GM21381 (cell line): ENCODE measurements at regions not wholly inside any gene's neighbourhood (a gene's known extent, or its start where the extent isn't known, plus 50 kb on each side); places are given as distances from the start of the nearest gene placed in this dataset.

Experiments used
- ATAC-seq: cut with Tn5 transposase; IDR thresholded peaks from one replicate; pipeline ENCODE4 v1.9.1; 2021; ENCODE audit warnings: mild to moderate bottlenecking, moderate library complexity; ENCODE audit not compliant: unreplicated experiment

- ATAC-seq: no peak
These were observed 387.7 kb upstream of the PTGER4 start for GRCh38 chr5:40292006-40292405.

- no peak for ATAC-seq
These were observed 388.4 kb upstream of the PTGER4 start for GRCh38 chr5:40291338-40291737.

- ATAC-seq: no peak
These were observed 390.8 kb upstream of the PTGER4 start for GRCh38 chr5:40288800-40289485.

- ATAC-seq: no peak
These were observed 394.9 kb upstream of the PTGER4 start for GRCh38 chr5:40284863-40285262.

DNA sequence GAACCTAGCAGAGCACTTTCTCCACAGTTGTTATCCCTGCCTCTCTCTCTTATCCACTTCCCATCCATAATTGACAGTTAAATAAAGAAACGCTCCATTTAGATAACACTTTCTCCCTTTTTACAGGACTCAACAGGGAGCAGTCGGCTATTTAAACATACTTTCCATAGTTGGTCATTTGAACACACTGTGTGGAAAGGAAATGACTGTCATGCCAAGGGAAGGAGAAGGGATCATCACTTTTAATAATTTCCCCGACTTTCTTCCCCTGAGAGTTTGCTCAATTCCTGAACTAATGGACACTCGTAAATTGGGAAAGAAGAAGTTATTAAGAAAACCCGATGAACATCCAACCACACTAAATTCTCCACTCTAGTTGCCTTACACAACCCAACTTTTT, 400.8 kb upstream of the PTGER4 start:
- ATAC-seq: no peak

DNA sequence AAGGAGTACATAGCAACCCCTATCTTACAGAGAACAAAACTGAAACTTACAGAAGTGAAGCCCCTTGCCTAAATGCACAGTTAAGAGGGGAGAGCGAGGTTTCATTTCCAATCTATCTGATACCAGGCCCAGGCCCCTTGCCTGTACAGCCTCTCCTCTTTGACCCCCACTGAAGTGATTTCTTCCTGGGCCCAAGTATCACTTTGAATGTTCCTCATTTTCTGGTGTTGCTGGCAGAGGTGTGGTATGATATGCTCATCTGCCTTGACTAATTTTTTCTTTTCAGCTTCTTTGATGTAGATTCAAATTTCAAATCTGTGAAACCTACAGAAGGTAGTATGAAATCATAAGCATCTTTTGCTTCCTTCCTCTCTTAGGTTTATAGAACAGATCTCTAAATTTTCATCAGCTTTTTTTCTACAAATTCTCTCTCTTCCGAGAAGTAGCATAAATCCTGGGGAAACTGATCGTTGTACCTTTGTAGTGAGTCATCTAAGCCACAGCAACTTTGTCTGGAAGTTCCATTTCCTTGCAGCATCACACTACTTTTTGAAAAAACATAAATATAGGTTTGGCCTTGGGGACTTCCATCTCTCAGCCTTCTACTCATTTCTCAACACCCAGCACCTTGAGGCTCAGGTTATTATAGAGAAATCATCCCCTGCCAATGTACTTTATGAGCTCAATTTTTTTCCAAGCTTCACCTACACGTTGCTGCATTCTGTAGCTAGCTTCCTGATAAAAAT, 402.4 kb upstream of the PTGER4 start:
- ATAC-seq: peak; percentile 58

DNA sequence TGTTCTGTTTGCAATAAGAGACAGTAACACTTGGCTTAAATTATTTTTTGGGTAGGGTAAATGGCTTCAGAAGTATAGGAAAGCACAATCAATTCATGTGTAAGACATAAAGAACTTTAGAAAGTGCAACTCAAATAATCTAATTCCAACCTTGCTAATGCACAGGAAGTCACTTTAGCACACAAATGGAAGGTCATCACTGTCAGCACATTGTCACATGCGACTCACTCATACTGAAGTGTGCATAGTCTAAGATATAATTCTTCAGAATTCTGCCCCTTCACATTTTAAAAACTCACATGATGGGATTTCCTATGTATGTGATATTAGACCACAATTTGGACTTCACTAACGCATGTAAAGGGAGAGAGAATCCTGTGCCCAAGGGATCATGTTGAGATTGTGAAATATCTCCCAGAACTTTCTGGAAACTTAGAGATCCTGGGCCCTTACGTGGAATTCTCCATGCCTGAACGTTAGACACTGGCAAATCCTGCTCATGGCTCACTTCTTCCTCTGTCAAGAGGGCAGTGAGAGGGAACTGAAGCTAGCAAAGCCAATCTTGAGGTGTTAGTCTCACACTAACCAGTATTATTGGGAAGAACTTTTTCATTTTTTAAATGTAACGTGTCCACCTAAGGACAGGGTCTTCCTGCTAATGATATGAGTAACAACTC, 403.2 kb upstream of the PTGER4 start:
- ATAC-seq: peak; percentile 17

- no peak for ATAC-seq
These were observed 405.1 kb upstream of the PTGER4 start for GRCh38 chr5:40274568-40274967.

GRCh38 chr5:40273936-40274335, 405.8 kb upstream of the PTGER4 start:
- no peak for ATAC-seq

- ATAC-seq: no peak
These were observed 408.2 kb upstream of the PTGER4 start for GRCh38 chr5:40271476-40271875.

DNA sequence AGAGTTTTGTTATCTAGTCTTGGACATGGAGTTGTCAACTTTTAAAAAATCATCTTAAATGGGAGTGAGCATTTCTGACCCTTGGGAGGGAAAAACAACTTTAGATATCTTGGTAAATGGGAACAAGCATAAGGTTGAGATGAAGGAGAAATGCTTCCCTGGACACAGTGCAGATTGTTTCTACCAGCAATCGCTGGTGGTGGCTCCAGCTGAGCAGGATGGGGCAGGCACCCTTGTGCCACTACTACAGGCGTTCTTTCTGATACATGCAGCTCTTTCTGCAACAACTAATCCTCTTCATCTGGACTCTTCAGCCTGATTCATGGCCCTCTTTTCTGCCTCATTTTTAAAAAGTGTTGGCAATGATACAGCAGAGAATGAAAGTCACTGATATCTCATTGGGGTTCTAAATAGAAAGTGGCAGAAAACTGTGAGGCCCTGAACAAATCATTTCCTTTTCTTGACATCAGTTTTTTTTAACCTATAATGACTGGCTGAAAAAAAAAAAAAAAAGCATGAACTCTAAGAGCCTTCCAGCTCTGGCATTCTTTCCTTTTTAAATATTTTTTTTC, 409.4 kb upstream of the PTGER4 start:
- no peak for ATAC-seq

DNA sequence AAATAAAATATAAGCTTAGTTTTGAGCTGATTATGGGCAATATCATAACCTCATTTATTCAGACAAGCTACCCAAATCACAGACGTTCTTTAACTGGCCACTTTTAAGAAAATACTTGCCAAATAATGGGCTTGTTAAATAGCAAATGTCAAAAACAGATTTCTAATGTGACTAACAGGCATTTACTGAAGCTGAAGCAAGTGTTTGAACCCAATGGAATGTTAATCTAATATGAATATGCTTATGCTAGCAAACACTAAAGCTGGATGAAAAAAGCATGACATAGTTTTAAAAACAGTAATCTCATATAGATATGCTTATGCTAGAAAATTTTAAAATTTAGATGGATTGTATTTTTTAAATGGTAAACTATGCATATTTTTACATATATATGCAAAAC, 411.6 kb upstream of the PTGER4 start:
- ATAC-seq: no peak

DNA sequence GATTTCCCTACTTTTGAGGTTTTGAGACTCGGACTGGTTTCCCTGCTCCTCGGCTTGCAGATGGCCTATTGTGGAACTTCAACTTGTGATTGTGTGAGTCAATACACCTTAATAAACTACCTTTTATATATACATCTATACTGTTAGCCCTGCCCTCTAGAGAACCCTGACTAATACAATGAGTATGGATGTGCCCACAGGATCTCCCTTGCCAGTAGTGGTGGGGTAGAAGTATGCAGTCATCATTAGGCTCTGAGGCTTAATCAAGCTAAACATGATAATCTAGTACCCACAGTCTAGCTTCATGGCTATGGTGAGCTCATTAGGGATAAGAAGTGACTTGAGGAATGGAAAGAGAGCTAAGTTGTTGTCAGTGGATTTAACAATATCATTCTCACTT, 412.8 kb upstream of the PTGER4 start:
- no peak for ATAC-seq

DNA sequence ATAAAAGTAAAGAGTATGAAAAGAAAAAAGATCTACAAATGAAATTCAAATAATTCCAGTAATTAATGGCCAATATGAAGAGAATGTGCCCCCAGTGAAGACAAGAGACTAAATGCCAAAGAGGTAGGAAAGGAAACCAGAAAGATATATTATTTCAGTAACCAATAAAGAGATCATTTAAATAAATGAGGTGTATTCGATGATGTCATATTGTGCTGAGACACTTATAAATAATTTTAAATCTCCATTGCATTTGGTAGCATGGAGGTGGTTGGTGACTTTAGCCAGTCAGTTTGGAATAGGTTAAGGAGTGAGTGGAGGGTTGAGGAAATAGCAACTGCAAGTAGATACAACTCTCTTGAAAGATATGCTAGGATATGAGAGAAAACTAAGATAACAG, 417.7 kb upstream of the PTGER4 start:
- ATAC-seq: no peak

DNA sequence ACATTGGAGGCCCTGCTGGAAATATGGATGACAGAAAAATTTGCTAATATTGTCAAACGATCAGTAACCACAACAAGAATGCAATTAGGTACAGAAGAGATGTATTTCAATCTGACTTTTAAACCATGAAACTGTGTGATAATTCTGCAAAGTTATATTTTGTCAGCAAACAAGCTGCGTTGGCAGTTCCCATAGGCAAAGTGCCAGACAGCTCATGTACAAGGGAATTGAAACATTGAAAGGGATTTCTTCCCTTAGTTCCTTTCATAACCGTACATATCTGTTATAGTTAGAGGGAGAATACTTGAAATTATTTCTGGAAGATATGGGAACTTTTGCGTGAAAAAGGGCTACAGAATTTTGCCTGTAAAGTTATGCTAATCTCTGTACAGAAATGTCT, 419.4 kb upstream of the PTGER4 start:
- ATAC-seq: no peak

- no peak for ATAC-seq
These were observed 421.5 kb upstream of the PTGER4 start for GRCh38 chr5:40258222-40258621.

GRCh38 chr5:40240671-40241070, 439.0 kb upstream of the PTGER4 start:
- no peak for ATAC-seq

- no peak for ATAC-seq
These were observed 439.6 kb upstream of the PTGER4 start for GRCh38 chr5:40240111-40240510.

GRCh38 chr5:40238066-40238745, 441.5 kb upstream of the PTGER4 start:
- ATAC-seq: no peak

DNA sequence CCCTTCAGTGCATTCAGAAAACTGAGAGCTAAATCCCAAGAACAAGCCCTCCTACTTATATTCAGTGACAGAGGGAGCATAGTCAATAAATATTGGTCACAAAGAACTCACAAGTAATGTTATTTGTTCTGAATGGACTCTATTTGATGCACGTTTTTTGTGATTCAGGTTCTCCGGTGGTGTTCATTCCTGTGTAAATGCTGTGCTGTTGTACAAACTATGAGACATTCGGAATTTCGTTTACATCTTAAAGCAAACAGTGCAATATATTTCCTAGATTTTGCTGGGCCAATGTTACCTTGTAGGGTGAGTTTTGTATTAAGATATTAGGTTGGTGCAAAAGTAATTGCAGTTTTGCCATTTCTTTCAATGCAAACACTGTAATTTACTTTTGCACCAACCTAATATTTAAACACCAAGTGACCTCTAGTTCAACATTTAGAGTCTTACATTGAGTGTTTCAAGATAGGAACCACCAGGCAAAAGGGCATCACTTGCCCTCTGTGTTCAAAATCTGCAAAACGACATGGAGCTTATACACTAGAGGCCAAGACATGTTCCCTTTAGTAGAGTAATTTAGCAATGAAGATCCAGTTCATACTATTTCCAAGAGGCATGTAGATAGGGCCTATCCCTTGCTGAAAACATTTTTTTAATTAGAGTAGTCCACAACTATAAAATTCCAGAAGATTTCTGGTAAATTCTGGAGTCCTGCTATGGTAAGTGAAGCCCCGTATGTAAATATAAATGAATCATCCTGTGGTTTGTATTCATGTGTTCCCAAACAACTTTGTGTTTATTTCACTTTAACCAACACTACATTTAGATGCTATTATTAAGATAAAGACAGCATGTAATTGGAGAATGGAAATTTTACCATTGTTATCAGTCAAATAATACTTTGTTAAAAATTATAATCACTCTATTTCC, 444.0 kb upstream of the PTGER4 start:
- ATAC-seq: no peak
